Adrenal gland (tissue), 9 donors: ENCODE measurements at regions not wholly inside any gene's neighbourhood (a gene's known extent, or its start where the extent isn't known, plus 50 kb on each side); places are given as distances from the start of the nearest gene placed in this dataset.
A peak's percentile ranks its signal among the peaks of the same experiment; 100 is the strongest.

Experiments
- DNase-seq, 7 donors: peaks; one replicate each; pipeline ENCODE4 v3.0.0-alpha.2; 2019 to 2020
- H3K27ac ChIP-seq, 5 donors: fragments of 200-600 bp; sonication (generic) in 4 of 5; 1 replicate in 3 of 5; 2 replicates in 2 of 5; pipeline versions ENCODE4 v1.5.1 to v1.8.0; 2016 to 2020; ENCODE audit warnings: mild to moderate bottlenecking in 1 of 5
- H3K27me3 ChIP-seq: fragments of 200-600 bp; 2 replicates; pipeline ENCODE4 v1.8.0; 2021
- H3K36me3 ChIP-seq, 2 donors: fragments of 200-600 bp; replicated peaks in 1 of 2; 1 replicate in 1 of 2; 2 replicates in 1 of 2; pipeline versions ENCODE4 v1.5.1 to v1.8.0; 2018 to 2022
- H3K4me1 ChIP-seq, 2 donors: fragments of 200-600 bp; replicated peaks in 1 of 2; 1 replicate in 1 of 2; 2 replicates in 1 of 2; pipeline versions ENCODE4 v1.5.1 to v1.8.0; 2018 to 2021
- H3K4me3 ChIP-seq, 4 donors: fragments of 200-600 bp; sonication (generic) in 3 of 4; one replicate each; pipeline ENCODE4 v1.5.1; 2016 to 2018
- H3K9me3 ChIP-seq, 3 donors: fragments of 200-600 bp; sonication (generic) in 1 of 3; replicated peaks in 1 of 3; 1 replicate in 2 of 3; 2 replicates in 1 of 3; pipeline versions ENCODE4 v1.5.1 to v1.8.0; 2016 to 2021
- POLR2A ChIP-seq, 2 donors: fragments of 450-650 bp; IDR thresholded peaks; one replicate each; pipeline ENCODE4 v1.6.1; 2017; ENCODE audit warnings: antibody characterized with exemption in 2 of 2, mild to moderate bottlenecking in 2 of 2, moderate library complexity in 1 of 2
- WGBS, 4 donors: extraction: QIAGEN DNeasy Blood & Tissue Kit in 2 of 4; methylation state at CpG; one replicate each; pipeline versions ENCODE4 v1.1.5 to v1.1.7; 2013 to 2017; 5-methylcytosine and 5-hydroxymethylcytosine counted together
- intact Hi-C, 2 donors: fragments of 100-400 bp; cut with DNase I; formaldehyde crosslinking; loops; one replicate each; pipeline versions ENCODE4 v1.14.1 to v1.15.0; 2022 to 2023
- TF ChIP-seq, protein P1 (sequence below), 6 experiments: fragments of 450-650 bp in 4 of 6; fragments of 200-600 bp in 2 of 6; sonication (generic) in 1 of 6; IDR thresholded peaks; 1 replicate in 5 of 6; 2 replicates in 1 of 6; pipeline versions ENCODE4 v1.5.1 to v1.8.0; 2016 to 2021; ENCODE audit warnings: antibody characterized with exemption in 6 of 6, mild to moderate bottlenecking in 2 of 6, moderate library complexity in 1 of 6
- donor health status: healthy with polysubstance abuse.
- donor health status: Bipolar disorder and iron deficiency.
- donor health status: DM: yes; HTN: yes; CAD: no.
- donor health status: DM: no; HTN: no; CAD: no.
- donor health status: DM: no; HTN: no; CAD: no.

DNA sequence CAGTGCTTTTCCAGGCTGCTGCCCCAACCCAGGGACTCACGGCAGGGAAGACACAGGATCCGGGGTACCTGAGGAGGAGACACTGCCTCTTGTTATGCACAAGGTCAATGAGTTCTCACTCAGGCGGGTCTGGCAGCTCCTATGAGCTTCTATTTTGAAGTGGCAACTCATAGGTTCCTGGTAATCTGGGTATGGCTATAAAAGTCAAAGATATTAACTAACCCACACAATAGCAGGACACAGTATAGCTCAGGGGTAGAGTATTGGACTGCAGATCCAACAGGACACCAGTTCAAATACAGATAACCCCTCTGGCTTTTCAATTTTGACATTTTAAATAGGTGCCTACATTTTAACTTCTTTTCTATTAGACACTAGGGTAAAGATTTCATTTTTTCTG, 130.3 kb upstream of the ZNF746 start:
- no peaks in the 10 kb centered on the region for H3K27me3 ChIP-seq
- WGBS, 4 donors = 48 to 65% (median 53%) methylated on average over 2 to 3 of the region's 3 CpGs
- no peaks in the 10 kb centered on the region for H3K9me3 ChIP-seq
- TF ChIP-seq POLR2A (IDR thresholded peaks at IDR 0.05) = no peak
- TF ChIP-seq, protein P1, sequence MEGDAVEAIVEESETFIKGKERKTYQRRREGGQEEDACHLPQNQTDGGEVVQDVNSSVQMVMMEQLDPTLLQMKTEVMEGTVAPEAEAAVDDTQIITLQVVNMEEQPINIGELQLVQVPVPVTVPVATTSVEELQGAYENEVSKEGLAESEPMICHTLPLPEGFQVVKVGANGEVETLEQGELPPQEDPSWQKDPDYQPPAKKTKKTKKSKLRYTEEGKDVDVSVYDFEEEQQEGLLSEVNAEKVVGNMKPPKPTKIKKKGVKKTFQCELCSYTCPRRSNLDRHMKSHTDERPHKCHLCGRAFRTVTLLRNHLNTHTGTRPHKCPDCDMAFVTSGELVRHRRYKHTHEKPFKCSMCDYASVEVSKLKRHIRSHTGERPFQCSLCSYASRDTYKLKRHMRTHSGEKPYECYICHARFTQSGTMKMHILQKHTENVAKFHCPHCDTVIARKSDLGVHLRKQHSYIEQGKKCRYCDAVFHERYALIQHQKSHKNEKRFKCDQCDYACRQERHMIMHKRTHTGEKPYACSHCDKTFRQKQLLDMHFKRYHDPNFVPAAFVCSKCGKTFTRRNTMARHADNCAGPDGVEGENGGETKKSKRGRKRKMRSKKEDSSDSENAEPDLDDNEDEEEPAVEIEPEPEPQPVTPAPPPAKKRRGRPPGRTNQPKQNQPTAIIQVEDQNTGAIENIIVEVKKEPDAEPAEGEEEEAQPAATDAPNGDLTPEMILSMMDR (IDR thresholded peaks at IDR 0.05) = no peak
- no peak overlapping the region for H3K27ac ChIP-seq
- intact Hi-C loops = loop anchor here in 1 of 2 donors (10.0 kb wide), 1 partner anchor 133 kb away; the partner anchor contains the start of gene ZNF746
- no peaks in the 10 kb centered on the region for H3K36me3 ChIP-seq
- no peak for DNase-seq
- H3K4me1 ChIP-seq = peaks cover 9% of the 10 kb centered on the region in 2 donors
- H3K4me3 ChIP-seq = no peak overlapping the region

GRCh38 chr7:149626972-149627371, 129.4 kb upstream of the ZNF746 start:
- WGBS, 4 donors = 75 to 83% (median 78%) methylated on average over 10 of the region's 10 CpGs
- intact Hi-C loops = loop anchor here in 1 of 2 donors (10.0 kb wide), 1 partner anchor 132 kb away; the partner anchor contains the start of gene ZNF746
- Histone ChIP-seq H3K4me3 (no peak overlapping the region), H3K27ac (no peak overlapping the region), H3K4me1 (peaks cover 10 to 18% of the 10 kb centered on the region in 2 donors), H3K36me3 (no peaks in the 10 kb centered on the region), H3K9me3 (no peaks in the 10 kb centered on the region), H3K27me3 (no peaks in the 10 kb centered on the region)
- DNase-seq = no peak
- no peak for TF ChIP-seq POLR2A (IDR thresholded peaks at IDR 0.05)
- TF ChIP-seq, protein P1 (IDR thresholded peaks at IDR 0.05) = no peak

DNA sequence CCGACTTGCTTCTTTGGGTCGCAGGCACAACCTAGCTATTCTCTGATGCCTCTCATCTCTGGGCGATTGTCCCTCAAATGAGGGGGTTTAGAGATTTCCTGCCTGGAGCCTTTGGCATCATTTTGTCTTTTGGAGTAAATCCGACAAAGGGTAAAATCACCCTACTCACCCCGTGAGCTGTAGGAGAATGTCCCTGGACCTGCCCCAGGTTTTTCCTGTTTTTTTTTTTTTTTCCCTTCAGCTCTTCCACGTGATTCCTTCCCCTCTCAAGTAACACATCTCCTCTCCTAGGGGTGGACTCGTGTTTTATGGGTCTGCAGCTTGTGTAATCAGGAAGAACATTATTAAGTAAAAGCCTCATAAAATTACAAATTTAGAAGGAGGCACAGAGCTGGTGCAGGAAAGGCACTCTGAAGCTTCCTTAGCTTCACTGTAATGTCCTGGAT, 128.4 kb upstream of the ZNF746 start:
- TF ChIP-seq POLR2A (IDR thresholded peaks at IDR 0.05) = no peak
- TF ChIP-seq, protein P1 (IDR thresholded peaks at IDR 0.05) = no peak
- 54 to 63% (median 56%) methylated on average over 7 of the region's 7 CpGs for WGBS, 4 donors
- Histone ChIP-seq H3K27ac (no peak overlapping the region), H3K27me3 (no peaks in the 10 kb centered on the region), H3K4me1 (peaks cover 10 to 21% of the 10 kb centered on the region in 2 donors), H3K4me3 (no peak overlapping the region), H3K36me3 (peaks cover 0 to 3% of the 10 kb centered on the region in 2 donors), H3K9me3 (no peaks in the 10 kb centered on the region)
- intact Hi-C loops = loop anchor here in 1 of 2 donors (10.0 kb wide), 1 partner anchor 131 kb away; the partner anchor contains the start of gene ZNF746
- DNase-seq = no peak

DNA sequence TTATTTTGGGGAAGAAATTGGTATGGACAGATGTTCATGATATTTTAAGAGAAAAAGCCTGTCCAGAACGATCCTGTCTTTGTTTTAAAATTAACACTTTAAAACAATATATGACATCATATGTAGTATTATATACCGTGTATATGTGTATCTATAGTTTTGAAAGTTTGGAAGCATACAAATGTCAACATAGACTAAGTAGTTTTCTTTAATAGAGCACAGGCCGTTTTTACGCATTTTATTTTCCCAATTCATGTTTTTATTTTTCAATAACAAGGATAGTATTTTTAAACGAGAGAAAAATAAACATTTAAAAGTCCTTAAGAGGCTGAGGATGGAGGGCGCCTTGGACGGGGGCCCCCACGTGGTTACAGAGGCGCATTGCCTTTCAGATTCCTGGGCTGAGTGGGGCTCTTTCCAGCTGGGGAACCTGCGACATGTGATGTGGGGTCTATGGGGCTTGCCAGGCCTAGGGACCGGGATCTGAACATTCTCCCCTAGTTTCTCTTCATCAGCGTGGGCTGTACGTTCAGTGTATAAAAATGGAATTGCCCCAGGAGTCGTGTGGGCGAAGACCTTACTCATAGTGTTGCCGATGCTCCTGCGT, 127.8 kb upstream of the ZNF746 start:
- WGBS, 4 donors = 31 to 50% (median 38%) methylated on average over 17 of the region's 17 CpGs
- peak overlapping the region in 1 of 5 donors; percentile 86 for H3K27ac ChIP-seq
- DNase-seq = peak; percentile 33 to 77 (median 58)

More for the DNA sequence above, 127.8 kb upstream of the ZNF746 start:
- Histone ChIP-seq H3K4me1 (peaks cover 10 to 21% of the 10 kb centered on the region in 2 donors), H3K4me3 (peak overlapping the region in 2 of 4 donors; percentile 86 to 99), H3K36me3 (peaks cover 0 to 9% of the 10 kb centered on the region in 2 donors), H3K9me3 (no peaks in the 10 kb centered on the region), H3K27me3 (no peaks in the 10 kb centered on the region)
- intact Hi-C loops = loop anchor here in 1 of 2 donors (10.0 kb wide), 1 partner anchor 131 kb away; the partner anchor contains the start of gene ZNF746
- TF ChIP-seq, protein P1 (IDR thresholded peaks at IDR 0.05) = peak in 5 of 6 experiments; percentile 8 to 55 (median 43)
- TF ChIP-seq POLR2A (IDR thresholded peaks at IDR 0.05) = no peak
